IMR-90 (cell line): ENCODE measurements at regions not wholly inside any gene's neighbourhood (a gene's known extent, or its start where the extent isn't known, plus 50 kb on each side); places are given as distances from the start of the nearest gene placed in this dataset.

Source experiments
- ATAC-seq: fragments of 200-7000 bp; cut with Tn5 transposase; 2 replicates; pipeline ENCODE4 v1.9.1; 2020; ENCODE audit warnings: low read depth, mild to moderate bottlenecking, moderate library complexity
- BruUV-seq: library from RNA; stranded (reverse); fragments of 400-500 nt; replicated peaks from 2 replicates; lab custom pipeline; 2021; lab: Mats Ljungman, UMichigan
- CTCF ChIA-PET: fragments of 300-600 bp; formaldehyde crosslinking; extraction: SDS; loops from one replicate; lab custom pipeline; 2021; ENCODE audit warnings: antibody characterized with exemption; lab: Yijun Ruan, JAX
- POLR2A ChIA-PET: fragments of 300-600 bp; sonication (Branson Sonifier 250); formaldehyde crosslinking; loops from one replicate; lab custom pipeline; 2022; ENCODE audit warnings: antibody characterized with exemption; ENCODE audit not compliant: unreplicated experiment; lab: Charles Lee
- DNase-seq: peaks from one replicate; pipeline ENCODE4 v3.0.0; 2013
- H2AFZ ChIP-seq: replicated peaks from 2 replicates; pipeline ENCODE3; 2013; ENCODE audit warnings: low read length, mild to moderate bottlenecking; ENCODE audit not compliant: poor library complexity
- H2AK5ac ChIP-seq: 2 replicates; pipeline ENCODE4 v1.6.1; 2013; ENCODE audit warnings: low read depth, low read length, inconsistent platforms
- H2AK9ac ChIP-seq: replicated peaks from 2 replicates; pipeline ENCODE3; 2013; ENCODE audit warnings: mild to moderate bottlenecking, low read depth, low read length, moderate library complexity; ENCODE audit not compliant: poor library complexity
- H2BK120ac ChIP-seq: 2 replicates; pipeline ENCODE4 v1.6.1; 2013; ENCODE audit warnings: low read depth, low read length, inconsistent platforms
- H2BK15ac ChIP-seq: 3 replicates; pipeline ENCODE4 v1.6.1; 2013; ENCODE audit warnings: low read depth, low read length, inconsistent platforms
- H2BK20ac ChIP-seq: 2 replicates; pipeline ENCODE4 v1.6.1; 2013; ENCODE audit warnings: low read depth, mild to moderate bottlenecking, inconsistent platforms, low read length, moderate library complexity
- H2BK5ac ChIP-seq: 2 replicates; pipeline ENCODE4 v1.6.1; 2013; ENCODE audit warnings: mild to moderate bottlenecking, low read depth, low read length, inconsistent platforms; ENCODE audit not compliant: poor library complexity, severe bottlenecking
- H3K14ac ChIP-seq: replicated peaks from 2 replicates; pipeline ENCODE4 v1.6.1; 2013; ENCODE audit warnings: low read depth, low read length, inconsistent platforms
- H3K18ac ChIP-seq: 2 replicates; pipeline ENCODE4 v1.6.1; 2013; ENCODE audit warnings: low read depth, low read length, control low read depth
- H3K23ac ChIP-seq: 2 replicates; pipeline ENCODE4 v1.6.1; 2013; ENCODE audit warnings: low read depth, low read length, inconsistent platforms
- H3K27ac ChIP-seq: 2 replicates; pipeline ENCODE4 v1.5.1; 2013; ENCODE audit warnings: mild to moderate bottlenecking, control low read depth, low read length; ENCODE audit not compliant: insufficient read depth
- H3K27me3 ChIP-seq: 2 replicates; pipeline ENCODE4 v1.6.1; 2013; ENCODE audit warnings: low read length; ENCODE audit not compliant: control insufficient read depth, insufficient read depth
- H3K36me3 ChIP-seq: 2 replicates; pipeline ENCODE4 v1.6.1; 2013; ENCODE audit warnings: low read length, mixed read lengths; ENCODE audit not compliant: control insufficient read depth, insufficient read depth
- H3K4ac ChIP-seq: 2 replicates; pipeline ENCODE4 v1.6.1; 2013; ENCODE audit warnings: low read depth, low read length, inconsistent platforms
- H3K4me1 ChIP-seq: 2 replicates; pipeline ENCODE4 v1.6.1; 2013; ENCODE audit warnings: low read length, mixed read lengths; ENCODE audit not compliant: control insufficient read depth, insufficient read depth
- H3K4me2 ChIP-seq: 2 replicates; pipeline ENCODE4 v1.6.1; 2013; ENCODE audit warnings: low read depth, mild to moderate bottlenecking, control low read depth, low read length, moderate library complexity
- H3K4me3 ChIP-seq: 2 replicates; pipeline ENCODE4 v1.5.1; 2013; ENCODE audit warnings: low read depth, mild to moderate bottlenecking, control low read depth, low read length, moderate library complexity; ENCODE audit not compliant: insufficient read depth
- H3K56ac ChIP-seq: 2 replicates; pipeline ENCODE4 v1.6.1; 2013; ENCODE audit warnings: low read length, inconsistent platforms; ENCODE audit not compliant: insufficient read depth; ENCODE audit errors: extremely low read depth
- H3K79me1 ChIP-seq, 2 experiments: 2 replicates each; pipeline ENCODE4 v1.6.1; 2013; ENCODE audit warnings: low read length in 2 of 2, inconsistent platforms in 1 of 2, low read depth in 1 of 2
- H3K9ac ChIP-seq: 2 replicates; pipeline ENCODE4 v1.6.1; 2013; ENCODE audit warnings: low read depth, low read length, control low read depth
- H3K9me1 ChIP-seq: 2 replicates; pipeline ENCODE4 v1.6.1; 2013; ENCODE audit warnings: low read length, inconsistent platforms; ENCODE audit not compliant: insufficient read depth
- H3K9me3 ChIP-seq: 2 replicates; pipeline ENCODE4 v1.6.1; 2013; ENCODE audit warnings: low read length; ENCODE audit not compliant: control insufficient read depth, insufficient read depth
- H4K20me1 ChIP-seq: 2 replicates; pipeline ENCODE4 v1.6.1; 2013; ENCODE audit warnings: low read length, inconsistent platforms; ENCODE audit not compliant: insufficient read depth
- H4K5ac ChIP-seq: 2 replicates; pipeline ENCODE4 v1.6.1; 2013; ENCODE audit warnings: mild to moderate bottlenecking, low read depth, low read length, control low read depth
- H4K8ac ChIP-seq, 2 experiments: 2 replicates each; pipeline ENCODE4 v1.6.1; 2013; ENCODE audit warnings: low read depth in 2 of 2, low read length in 2 of 2, control low read depth in 1 of 2, inconsistent platforms in 1 of 2
- H4K91ac ChIP-seq: 2 replicates; pipeline ENCODE4 v1.6.1; 2013; ENCODE audit warnings: low read depth, low read length, inconsistent platforms; ENCODE audit not compliant: insufficient read depth
- BHLHE40 ChIP-seq: fragments of 150-350 bp; IDR thresholded peaks from 2 replicates; pipeline ENCODE4 v1.6.1; 2016; ENCODE audit warnings: mild to moderate bottlenecking, low read depth, low read length
- CEBPB ChIP-seq: IDR thresholded peaks from 2 replicates; pipeline ENCODE4 v1.6.1; 2012; ENCODE audit warnings: low read depth, low read length, improper control_type of control experiment
- CHD1 ChIP-seq: IDR thresholded peaks from 2 replicates; pipeline ENCODE4 v1.6.1; 2012; ENCODE audit warnings: low read depth, low read length, improper control_type of control experiment
- CTCF ChIP-seq: conservative IDR thresholded peaks from 2 replicates; pipeline ENCODE4 v1.5.1; 2012; ENCODE audit warnings: mild to moderate bottlenecking, low read depth, low read length, improper control_type of control experiment
- ELK1 ChIP-seq: fragments of 150-350 bp; IDR thresholded peaks from 2 replicates; pipeline ENCODE4 v1.6.1; 2016; ENCODE audit warnings: low read depth, mild to moderate bottlenecking, low read length, moderate library complexity, borderline replicate concordance
- MAFK ChIP-seq: IDR thresholded peaks from 2 replicates; pipeline ENCODE4 v1.6.1; 2012; ENCODE audit warnings: low read depth, low read length, improper control_type of control experiment
- MAZ ChIP-seq: IDR thresholded peaks from 2 replicates; pipeline ENCODE4 v1.6.1; 2012; ENCODE audit warnings: low read depth, mild to moderate bottlenecking, low read length, improper control_type of control experiment, moderate library complexity, borderline replicate concordance
- MXI1 ChIP-seq: IDR thresholded peaks from 2 replicates; pipeline ENCODE4 v1.6.1; 2012; ENCODE audit warnings: low read depth, mild to moderate bottlenecking, low read length, moderate library complexity, borderline replicate concordance
- POLR2A ChIP-seq: IDR thresholded peaks from 2 replicates; pipeline ENCODE4 v1.6.1; 2012; ENCODE audit warnings: mild to moderate bottlenecking, low read depth, low read length
- RCOR1 ChIP-seq: IDR thresholded peaks from 2 replicates; pipeline ENCODE4 v1.6.1; 2012; ENCODE audit warnings: mild to moderate bottlenecking, low read length, improper control_type of control experiment; ENCODE audit not compliant: insufficient replicate concordance
- RFX5 ChIP-seq: IDR thresholded peaks from 2 replicates; pipeline ENCODE4 v1.8.0; 2012; ENCODE audit warnings: low read depth, mild to moderate bottlenecking, low read length, moderate library complexity
- USF2 ChIP-seq: fragments of 150-350 bp; IDR thresholded peaks from 2 replicates; pipeline ENCODE4 v1.6.1; 2017; ENCODE audit warnings: mild to moderate bottlenecking, antibody characterized with exemption, low read length, low read depth
- WGBS, 2 experiments: methylation state at CpG; one replicate each; pipeline versions ENCODE4 v1.1.5 to v1.1.7; 2013; ENCODE audit warnings: missing lambda C conversion rate in 2 of 2; ENCODE audit not compliant: insufficient read length in 1 of 2; ENCODE audit errors: extremely low coverage in 2 of 2; 5-methylcytosine and 5-hydroxymethylcytosine counted together
- dilution Hi-C: fragments of 300-500 bp; cut with HindIII; formaldehyde crosslinking; loops from one replicate; pipeline ENCODE4 v1.14.3; 2018; ENCODE audit warnings: low sequenced_read_pairs; ENCODE audit not compliant: unreplicated experiment
- in situ Hi-C: fragments of 300-500 bp; cut with MboI; formaldehyde crosslinking; loops from 3 replicates; pipeline ENCODE4 v1.14.3; 2019; ENCODE audit warnings: low sequenced_read_pairs, inconsistent platforms, mixed read lengths
- intact Hi-C: fragments of 100-400 bp; cut with micrococcal nuclease; formaldehyde crosslinking; loops from 2 replicates; pipeline ENCODE4 v1.10.0; 2022

GRCh38 chr2:235187806-235188205, 236.0 kb downstream of the SH3BP4 start:
- Histone ChIP-seq H2AK9ac (no peak overlapping the region), H2AK5ac (no peak overlapping the region), H2BK20ac (no peak overlapping the region), H4K91ac (no peak overlapping the region), H3K23ac (no peak overlapping the region), H3K9me3 (no peaks in the 10 kb centered on the region), H2BK120ac (no peak overlapping the region), H4K20me1 (no peaks in the 10 kb centered on the region), H3K79me1 (no peaks in the 10 kb centered on the region), H3K36me3 (no peaks in the 10 kb centered on the region), H3K9ac (no peak overlapping the region), H3K18ac (no peak overlapping the region), H2BK15ac (no peak overlapping the region), H3K56ac (no peak overlapping the region), H3K27me3 (peaks cover 28% of the 10 kb centered on the region), H3K4me3 (no peak overlapping the region), H3K27ac (no peak overlapping the region), H2BK5ac (no peak overlapping the region), H3K9me1 (no peaks in the 10 kb centered on the region), H3K4ac (no peak overlapping the region), H3K4me1 (no peaks in the 10 kb centered on the region), H3K14ac (no peak overlapping the region), H3K4me2 (no peak overlapping the region), H4K5ac (no peak overlapping the region), H4K8ac (no peak overlapping the region), H2AFZ (no peak overlapping the region)
- dilution Hi-C loops (no loop called here), intact Hi-C loops (no loop called here), in situ Hi-C loops (no loop called here)
- ChIA-PET CTCF (no interaction called here), POLR2A (no interaction called here)
- TF ChIP-seq CEBPB (no peak), MAZ (no peak), RCOR1 (no peak), BHLHE40 (no peak), MAFK (no peak), ELK1 (no peak), CTCF (no peak), CHD1 (no peak), POLR2A (no peak), MXI1 (no peak), RFX5 (no peak), USF2 (no peak)
- no peak for ATAC-seq
- no peak for DNase-seq
- WGBS, 2 experiments, result 65% methylated on average over 6 of the region's 8 CpGs; no CpG with 5 or more reads in 1 of the 2 experiments
- no TSS peak for BruUV-seq
